ENCODE measurements at regions not wholly inside any gene's neighbourhood (a gene's known extent, or its start where the extent isn't known, plus 50 kb on each side); places are given as distances from the start of the nearest gene placed in this dataset.

DNA sequence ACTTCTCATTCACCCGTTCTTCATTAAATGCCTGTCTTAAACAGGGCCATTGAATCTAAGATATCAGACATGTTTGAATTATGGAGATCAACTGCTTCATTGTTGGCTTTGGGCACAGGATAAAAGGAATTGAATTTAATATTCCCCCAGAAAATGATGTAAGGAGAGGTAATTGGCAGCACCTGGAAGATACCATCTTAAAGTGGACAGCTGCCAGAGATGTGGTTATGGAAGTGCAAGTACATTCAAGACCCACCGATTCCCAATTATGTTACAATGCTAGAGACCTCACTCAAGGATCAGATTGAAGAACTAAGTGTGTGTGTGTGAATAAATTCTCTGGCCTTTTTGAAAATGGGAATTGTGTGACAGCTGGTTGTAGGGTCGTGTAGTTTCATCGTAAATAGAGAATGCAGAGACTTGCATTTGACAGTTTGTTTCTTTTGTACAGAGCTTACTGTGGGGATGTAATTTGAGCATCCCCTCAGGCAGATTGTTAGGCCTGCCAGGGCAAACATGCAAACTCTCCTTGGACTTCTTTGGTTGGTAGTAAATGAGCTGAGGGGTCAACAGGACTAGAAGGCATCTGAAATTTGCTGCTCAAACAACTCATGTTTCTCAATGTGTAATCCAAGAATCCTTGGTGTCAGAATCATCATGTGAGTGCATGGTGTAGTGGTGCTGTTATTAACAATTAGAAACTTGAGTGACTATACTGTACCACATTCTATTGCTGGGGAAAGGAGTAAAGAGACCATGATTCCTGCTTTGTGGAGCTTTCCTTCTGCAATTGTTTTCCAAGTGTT, 359.2 kb upstream of the THRB start (continued):
- TF ChIP-seq, protein P1, sequence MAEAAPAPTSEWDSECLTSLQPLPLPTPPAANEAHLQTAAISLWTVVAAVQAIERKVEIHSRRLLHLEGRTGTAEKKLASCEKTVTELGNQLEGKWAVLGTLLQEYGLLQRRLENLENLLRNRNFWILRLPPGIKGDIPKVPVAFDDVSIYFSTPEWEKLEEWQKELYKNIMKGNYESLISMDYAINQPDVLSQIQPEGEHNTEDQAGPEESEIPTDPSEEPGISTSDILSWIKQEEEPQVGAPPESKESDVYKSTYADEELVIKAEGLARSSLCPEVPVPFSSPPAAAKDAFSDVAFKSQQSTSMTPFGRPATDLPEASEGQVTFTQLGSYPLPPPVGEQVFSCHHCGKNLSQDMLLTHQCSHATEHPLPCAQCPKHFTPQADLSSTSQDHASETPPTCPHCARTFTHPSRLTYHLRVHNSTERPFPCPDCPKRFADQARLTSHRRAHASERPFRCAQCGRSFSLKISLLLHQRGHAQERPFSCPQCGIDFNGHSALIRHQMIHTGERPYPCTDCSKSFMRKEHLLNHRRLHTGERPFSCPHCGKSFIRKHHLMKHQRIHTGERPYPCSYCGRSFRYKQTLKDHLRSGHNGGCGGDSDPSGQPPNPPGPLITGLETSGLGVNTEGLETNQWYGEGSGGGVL (tag by site-specific recombination; IDR thresholded peaks at IDR 0.05) = no peak
- peak; percentile 46; the same call in 1 of the 2 replicates for TF ChIP-seq ZNF366 (tag by site-specific recombination; conservative IDR thresholded peaks at IDR 0.05)
- no peak for TF ChIP-seq ZNF37A (tag by site-specific recombination; IDR thresholded peaks at IDR 0.05)
- TF ChIP-seq ZNF311 (tag by site-specific recombination; IDR thresholded peaks at IDR 0.05; ENCODE audit: borderline replicate concordance) = no peak
- no peak for TF ChIP-seq HOXC10 (CRISPR knock-in tag; IDR thresholded peaks at IDR 0.05)
- TF ChIP-seq ZNF335 (tag by site-specific recombination; conservative IDR thresholded peaks at IDR 0.05) = peak; percentile 84
- TF ChIP-seq KLF1 (tag by site-specific recombination; IDR thresholded peaks at IDR 0.05) = no peak
- no peak for TF ChIP-seq MYNN (tag by site-specific recombination; IDR thresholded peaks at IDR 0.05; ENCODE audit: borderline replicate concordance)
- TF ChIP-seq ZNF664 (tag by site-specific recombination; IDR thresholded peaks at IDR 0.05) = no peak
- TF ChIP-seq ZNF324 (tag by site-specific recombination; IDR thresholded peaks at IDR 0.05) = no peak
- TF ChIP-seq ZNF596 (tag by site-specific recombination; IDR thresholded peaks at IDR 0.05) = no peak
- no peak for TF ChIP-seq ZNF701 (tag by site-specific recombination; IDR thresholded peaks at IDR 0.05)
- no peak for TF ChIP-seq ZNF354C (tag by site-specific recombination; IDR thresholded peaks at IDR 0.05; ENCODE audit: borderline replicate concordance, low read depth)
- TF ChIP-seq, protein P2, sequence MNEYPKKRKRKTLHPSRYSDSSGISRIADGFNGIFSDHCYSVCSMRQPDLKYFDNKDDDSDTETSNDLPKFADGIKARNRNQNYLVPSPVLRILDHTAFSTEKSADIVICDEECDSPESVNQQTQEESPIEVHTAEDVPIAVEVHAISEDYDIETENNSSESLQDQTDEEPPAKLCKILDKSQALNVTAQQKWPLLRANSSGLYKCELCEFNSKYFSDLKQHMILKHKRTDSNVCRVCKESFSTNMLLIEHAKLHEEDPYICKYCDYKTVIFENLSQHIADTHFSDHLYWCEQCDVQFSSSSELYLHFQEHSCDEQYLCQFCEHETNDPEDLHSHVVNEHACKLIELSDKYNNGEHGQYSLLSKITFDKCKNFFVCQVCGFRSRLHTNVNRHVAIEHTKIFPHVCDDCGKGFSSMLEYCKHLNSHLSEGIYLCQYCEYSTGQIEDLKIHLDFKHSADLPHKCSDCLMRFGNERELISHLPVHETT (tag by site-specific recombination; IDR thresholded peaks at IDR 0.05) = no peak
- no peak for TF ChIP-seq ZNF121 (tag by site-specific recombination; IDR thresholded peaks at IDR 0.05)
- TF ChIP-seq ZNF274 (IDR thresholded peaks at IDR 0.05; ENCODE audit: low read length) = no peak
- no peak for TF ChIP-seq ZNF274 (tag by site-specific recombination; IDR thresholded peaks at IDR 0.05; ENCODE audit: borderline replicate concordance)
- TF ChIP-seq ZNF391 (tag by site-specific recombination; IDR thresholded peaks at IDR 0.05; ENCODE audit: borderline replicate concordance, low read depth) = no peak
- peak; percentile 89 for TF ChIP-seq ZNF843 (tag by site-specific recombination; IDR thresholded peaks at IDR 0.05)
- 0 out of 2 replicates have a peak, but pooled peaks have one; percentile 20 for TF ChIP-seq ZNF629 (tag by site-specific recombination; IDR thresholded peaks at IDR 0.05)
- TF ChIP-seq ZNF830 (tag by site-specific recombination; IDR thresholded peaks at IDR 0.05; ENCODE audit: low read depth) = no peak
- peak; percentile 65 for TF ChIP-seq ZNF157 (tag by site-specific recombination; IDR thresholded peaks at IDR 0.05)
- no peak for TF ChIP-seq ZNF521 (tag by site-specific recombination; IDR thresholded peaks at IDR 0.05)
- no peak for TF ChIP-seq ZNF473 (tag by site-specific recombination; IDR thresholded peaks at IDR 0.05)
- TF ChIP-seq OSR2 (tag by site-specific recombination; IDR thresholded peaks at IDR 0.05) = peak; percentile 71
- no peak for TF ChIP-seq REPIN1 (tag by site-specific recombination; IDR thresholded peaks at IDR 0.05; ENCODE audit: low read depth)
- TF ChIP-seq, protein P3, sequence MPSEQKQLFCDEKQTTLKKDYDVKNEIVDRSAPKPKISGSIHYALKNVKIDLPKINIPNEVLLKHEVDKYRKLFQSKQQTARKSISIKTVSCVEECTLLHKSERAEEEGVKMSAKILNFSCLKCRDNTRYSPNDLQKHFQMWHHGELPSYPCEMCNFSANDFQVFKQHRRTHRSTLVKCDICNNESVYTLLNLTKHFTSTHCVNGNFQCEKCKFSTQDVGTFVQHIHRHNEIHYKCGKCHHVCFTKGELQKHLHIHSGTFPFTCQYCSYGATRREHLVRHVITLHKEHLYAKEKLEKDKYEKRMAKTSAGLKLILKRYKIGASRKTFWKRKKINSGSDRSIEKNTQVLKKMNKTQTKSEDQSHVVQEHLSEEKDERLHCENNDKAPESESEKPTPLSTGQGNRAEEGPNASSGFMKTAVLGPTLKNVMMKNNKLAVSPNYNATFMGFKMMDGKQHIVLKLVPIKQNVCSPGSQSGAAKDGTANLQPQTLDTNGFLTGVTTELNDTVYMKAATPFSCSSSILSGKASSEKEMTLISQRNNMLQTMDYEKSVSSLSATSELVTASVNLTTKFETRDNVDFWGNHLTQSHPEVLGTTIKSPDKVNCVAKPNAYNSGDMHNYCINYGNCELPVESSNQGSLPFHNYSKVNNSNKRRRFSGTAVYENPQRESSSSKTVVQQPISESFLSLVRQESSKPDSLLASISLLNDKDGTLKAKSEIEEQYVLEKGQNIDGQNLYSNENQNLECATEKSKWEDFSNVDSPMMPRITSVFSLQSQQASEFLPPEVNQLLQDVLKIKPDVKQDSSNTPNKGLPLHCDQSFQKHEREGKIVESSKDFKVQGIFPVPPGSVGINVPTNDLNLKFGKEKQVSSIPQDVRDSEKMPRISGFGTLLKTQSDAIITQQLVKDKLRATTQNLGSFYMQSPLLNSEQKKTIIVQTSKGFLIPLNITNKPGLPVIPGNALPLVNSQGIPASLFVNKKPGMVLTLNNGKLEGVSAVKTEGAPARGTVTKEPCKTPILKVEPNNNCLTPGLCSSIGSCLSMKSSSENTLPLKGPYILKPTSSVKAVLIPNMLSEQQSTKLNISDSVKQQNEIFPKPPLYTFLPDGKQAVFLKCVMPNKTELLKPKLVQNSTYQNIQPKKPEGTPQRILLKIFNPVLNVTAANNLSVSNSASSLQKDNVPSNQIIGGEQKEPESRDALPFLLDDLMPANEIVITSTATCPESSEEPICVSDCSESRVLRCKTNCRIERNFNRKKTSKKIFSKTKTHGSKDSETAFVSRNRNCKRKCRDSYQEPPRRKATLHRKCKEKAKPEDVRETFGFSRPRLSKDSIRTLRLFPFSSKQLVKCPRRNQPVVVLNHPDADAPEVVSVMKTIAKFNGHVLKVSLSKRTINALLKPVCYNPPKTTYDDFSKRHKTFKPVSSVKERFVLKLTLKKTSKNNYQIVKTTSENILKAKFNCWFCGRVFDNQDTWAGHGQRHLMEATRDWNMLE (tag by site-specific recombination; conservative IDR thresholded peaks at IDR 0.05; ENCODE audit: low read depth) = no peak; the same call in 1 of the 2 replicates
- no peak for TF ChIP-seq ZNF747 (tag by site-specific recombination; IDR thresholded peaks at IDR 0.05)
- TF ChIP-seq HOXA7 (CRISPR knock-in tag; IDR thresholded peaks at IDR 0.05; ENCODE audit: borderline replicate concordance) = no peak
- no peak for TF ChIP-seq GLI2 (tag by site-specific recombination; IDR thresholded peaks at IDR 0.05; ENCODE audit: borderline replicate concordance, low read depth)
- peak; percentile 27; the same call in 1 of the 2 replicates for TF ChIP-seq ZNF624 (tag by site-specific recombination; IDR thresholded peaks at IDR 0.05)
- TF ChIP-seq ZBTB48 (tag by site-specific recombination; IDR thresholded peaks at IDR 0.05) = no peak; the same call in 1 of the 2 replicates
- no peak for TF ChIP-seq KLF7 (tag by site-specific recombination; IDR thresholded peaks at IDR 0.05; ENCODE audit: borderline replicate concordance)
- no peak for TF ChIP-seq ZNF549 (tag by site-specific recombination; IDR thresholded peaks at IDR 0.05)

Data from HEK293 (cell line).